ENCODE measurements at regions not wholly inside any gene's neighbourhood (a gene's known extent, or its start where the extent isn't known, plus 50 kb on each side); places are given as distances from the start of the nearest gene placed in this dataset.
"Not testable (repeated sequence)": the region's sequence is repeated elsewhere in the genome, so short reads cannot be mapped to it uniquely, and the experiment has no call there.

GRCh38 chr10:118900617-118901016 lies 128.9 kb upstream of the NANOS1 start:
- Histone ChIP-seq H3K79me2 (ENCODE audit: insufficient read depth, low read depth) (no peaks in the 10 kb centered on the region), H3K4me1 (ENCODE audit: low read depth, poor library complexity, severe bottlenecking) (no peaks in the 10 kb centered on the region), H3K36me3 (ENCODE audit: insufficient read depth) (no peaks in the 10 kb centered on the region), H3K9ac (no peak overlapping the region), H2AFZ (ENCODE audit: low read depth) (no peak overlapping the region), H3K4me2 (no peak overlapping the region), H3K4me3 (IDR thresholded peaks at IDR 0.05; ENCODE audit: insufficient read depth, low read depth, low read length) (no peak overlapping the region), H3K27me3 (ENCODE audit: insufficient read depth, low read depth) (no peaks in the 10 kb centered on the region), H3K27ac (no peak overlapping the region), H4K20me1 (ENCODE audit: insufficient read depth) (no peaks in the 10 kb centered on the region)
- TF ChIP-seq CTCF (conservative IDR thresholded peaks at IDR 0.05; ENCODE audit: low read depth, low read length) = no peak

- Histone ChIP-seq H3K4me3 (IDR thresholded peaks at IDR 0.05; ENCODE audit: insufficient read depth, low read depth, low read length) (no peak overlapping the region), H4K20me1 (ENCODE audit: insufficient read depth) (no peaks in the 10 kb centered on the region), H3K79me2 (ENCODE audit: insufficient read depth, low read depth) (no peaks in the 10 kb centered on the region), H2AFZ (ENCODE audit: low read depth) (no peak overlapping the region), H3K9ac (no peak overlapping the region), H3K4me1 (ENCODE audit: low read depth, poor library complexity, severe bottlenecking) (no peaks in the 10 kb centered on the region), H3K4me2 (no peak overlapping the region), H3K27ac (no peak overlapping the region), H3K27me3 (ENCODE audit: insufficient read depth, low read depth) (no peaks in the 10 kb centered on the region), H3K36me3 (ENCODE audit: insufficient read depth) (no peaks in the 10 kb centered on the region)
- TF ChIP-seq CTCF (conservative IDR thresholded peaks at IDR 0.05; ENCODE audit: low read depth, low read length) = no peak
Measured at GRCh38 chr10:118901380-118901779, 128.1 kb upstream of the NANOS1 start.

- no peak overlapping the region for H2AFZ ChIP-seq (ENCODE audit: low read depth)
- no peaks in the 10 kb centered on the region for H3K79me2 ChIP-seq (ENCODE audit: insufficient read depth, low read depth)
- no peak overlapping the region for H3K27ac ChIP-seq
- no peak overlapping the region for H3K4me2 ChIP-seq
- no peaks in the 10 kb centered on the region for H3K4me1 ChIP-seq (ENCODE audit: low read depth, poor library complexity, severe bottlenecking)
- H3K27me3 ChIP-seq (ENCODE audit: insufficient read depth, low read depth) = no peaks in the 10 kb centered on the region
- no peak overlapping the region for H3K4me3 ChIP-seq (IDR thresholded peaks at IDR 0.05; ENCODE audit: insufficient read depth, low read depth, low read length)
- H3K9ac ChIP-seq = no peak overlapping the region
- TF ChIP-seq CTCF (conservative IDR thresholded peaks at IDR 0.05; ENCODE audit: low read depth, low read length) = no peak
- no peaks in the 10 kb centered on the region for H3K36me3 ChIP-seq (ENCODE audit: insufficient read depth)
- H4K20me1 ChIP-seq (ENCODE audit: insufficient read depth) = no peaks in the 10 kb centered on the region
Measured at GRCh38 chr10:118901906-118902305, 127.6 kb upstream of the NANOS1 start.

- H3K27ac ChIP-seq; H3K79me2 ChIP-seq (ENCODE audit: insufficient read depth, low read depth); H3K4me3 ChIP-seq (IDR thresholded peaks at IDR 0.05; ENCODE audit: insufficient read depth, low read depth, low read length); H3K4me2 ChIP-seq; H3K36me3 ChIP-seq (ENCODE audit: insufficient read depth); H2AFZ ChIP-seq (ENCODE audit: low read depth); H4K20me1 ChIP-seq (ENCODE audit: insufficient read depth); H3K4me1 ChIP-seq (ENCODE audit: low read depth, poor library complexity, severe bottlenecking); H3K27me3 ChIP-seq (ENCODE audit: insufficient read depth, low read depth); H3K9ac ChIP-seq: not testable (repeated sequence)
Measured at GRCh38 chr10:118902656-118903055, 126.9 kb upstream of the NANOS1 start.

GRCh38 chr10:118903251-118903650 lies 126.3 kb upstream of the NANOS1 start:
- Histone ChIP-seq H3K4me1 (ENCODE audit: low read depth, poor library complexity, severe bottlenecking) (no peaks in the 10 kb centered on the region), H3K27ac (no peak overlapping the region), H4K20me1 (ENCODE audit: insufficient read depth) (no peaks in the 10 kb centered on the region), H3K4me3 (IDR thresholded peaks at IDR 0.05; ENCODE audit: insufficient read depth, low read depth, low read length) (no peak overlapping the region), H3K9ac (no peak overlapping the region), H3K27me3 (ENCODE audit: insufficient read depth, low read depth) (no peaks in the 10 kb centered on the region), H3K79me2 (ENCODE audit: insufficient read depth, low read depth) (no peaks in the 10 kb centered on the region), H2AFZ (ENCODE audit: low read depth) (no peak overlapping the region), H3K36me3 (ENCODE audit: insufficient read depth) (no peaks in the 10 kb centered on the region), H3K4me2 (no peak overlapping the region)
- TF ChIP-seq CTCF (conservative IDR thresholded peaks at IDR 0.05; ENCODE audit: low read depth, low read length) = no peak
